H9 (cell line): ENCODE measurements at regions not wholly inside any gene's neighbourhood (a gene's known extent, or its start where the extent isn't known, plus 50 kb on each side); places are given as distances from the start of the nearest gene placed in this dataset.

ENCODE experiments used
- DNase-seq: peaks from one replicate; pipeline ENCODE4 v3.0.0-alpha.2; 2017
- H2AFZ ChIP-seq: one replicate; pipeline ENCODE4 v1.6.1; 2013; ENCODE audit warnings: mild to moderate bottlenecking, low read length, control low read depth, moderate library complexity
- H2AK5ac ChIP-seq: 2 replicates; pipeline ENCODE4 v1.6.1; 2013; ENCODE audit warnings: low read length, control low read depth, mixed read lengths; ENCODE audit not compliant: insufficient read length
- H2BK120ac ChIP-seq: one replicate; pipeline ENCODE4 v1.6.1; 2013; ENCODE audit warnings: low read depth, mild to moderate bottlenecking, low read length, control low read depth, inconsistent platforms; ENCODE audit not compliant: poor library complexity, severe bottlenecking
- H2BK12ac ChIP-seq: 2 replicates; pipeline ENCODE4 v1.6.1; 2013; ENCODE audit warnings: low read length, control low read depth, mixed read lengths, low read depth; ENCODE audit not compliant: insufficient read length
- H2BK15ac ChIP-seq: 2 replicates; pipeline ENCODE4 v1.6.1; 2013; ENCODE audit warnings: low read depth, low read length, control low read depth
- H2BK20ac ChIP-seq: one replicate; pipeline ENCODE4 v1.6.1; 2013; ENCODE audit warnings: low read depth, mild to moderate bottlenecking, low read length, control low read depth, inconsistent platforms; ENCODE audit not compliant: poor library complexity, severe bottlenecking
- H2BK5ac ChIP-seq: 2 replicates; pipeline ENCODE4 v1.6.1; 2013; ENCODE audit warnings: low read length, control low read depth, mixed read lengths; ENCODE audit not compliant: insufficient read length
- H3K14ac ChIP-seq: 2 replicates; pipeline ENCODE4 v1.6.1; 2013; ENCODE audit warnings: low read length, control low read depth; ENCODE audit not compliant: insufficient read depth
- H3K18ac ChIP-seq: 2 replicates; pipeline ENCODE4 v1.6.1; 2013; ENCODE audit warnings: low read depth, mild to moderate bottlenecking, mixed read lengths, low read length, control low read depth; ENCODE audit not compliant: insufficient read length
- H3K23ac ChIP-seq: 2 replicates; pipeline ENCODE4 v1.6.1; 2013; ENCODE audit warnings: low read length, control low read depth, mixed read lengths, low read depth; ENCODE audit not compliant: insufficient read length
- H3K23me2 ChIP-seq: 2 replicates; pipeline ENCODE4 v1.6.1; 2013; ENCODE audit warnings: low read depth, mild to moderate bottlenecking, mixed read lengths, low read length, control low read depth; ENCODE audit not compliant: insufficient read length, poor library complexity, severe bottlenecking
- H3K27ac ChIP-seq: 2 replicates; pipeline ENCODE4 v1.5.1; 2013; ENCODE audit warnings: low read length, control low read depth, mixed read lengths, low read depth; ENCODE audit not compliant: insufficient read length
- H3K27me3 ChIP-seq: 2 replicates; pipeline ENCODE4 v1.6.1; 2013; ENCODE audit warnings: low read length, control low read depth, inconsistent platforms; ENCODE audit not compliant: insufficient read depth
- H3K4ac ChIP-seq: 2 replicates; pipeline ENCODE4 v1.6.1; 2013; ENCODE audit warnings: low read depth, mild to moderate bottlenecking, control low read depth, inconsistent platforms, low read length, moderate library complexity
- H3K4me1 ChIP-seq: 2 replicates; pipeline ENCODE4 v1.6.1; 2013; ENCODE audit warnings: low read length, control low read depth, inconsistent platforms; ENCODE audit not compliant: insufficient read depth
- H3K4me2 ChIP-seq: 2 replicates; pipeline ENCODE4 v1.6.1; 2013; ENCODE audit warnings: low read length, control low read depth, mixed read lengths; ENCODE audit not compliant: insufficient read length, insufficient read depth
- H3K56ac ChIP-seq: 2 replicates; pipeline ENCODE4 v1.6.1; 2013; ENCODE audit warnings: low read depth, mild to moderate bottlenecking, mixed read lengths, low read length, control low read depth; ENCODE audit not compliant: insufficient read length
- H3K79me1 ChIP-seq: 2 replicates; pipeline ENCODE4 v1.6.1; 2013; ENCODE audit warnings: low read depth, mild to moderate bottlenecking, moderate library complexity, low read length, control low read depth, inconsistent platforms; ENCODE audit not compliant: insufficient read depth, poor library complexity, severe bottlenecking
- H3K79me2 ChIP-seq: 2 replicates; pipeline ENCODE4 v1.6.1; 2013; ENCODE audit warnings: low read length, control low read depth, inconsistent platforms; ENCODE audit not compliant: insufficient read depth
- H3K9ac ChIP-seq: 2 replicates; pipeline ENCODE4 v1.6.1; 2013; ENCODE audit warnings: low read length, control low read depth, mixed read lengths; ENCODE audit not compliant: insufficient read length; ENCODE audit errors: extremely low read depth
- H3K9me3 ChIP-seq: one replicate; pipeline ENCODE4 v1.6.1; 2013; ENCODE audit warnings: low read depth, low read length, inconsistent platforms; ENCODE audit not compliant: control insufficient read depth
- H3T11ph ChIP-seq: one replicate; pipeline ENCODE4 v1.6.1; 2013; ENCODE audit warnings: mild to moderate bottlenecking, low read length, control low read depth, inconsistent platforms
- H4K20me1 ChIP-seq: one replicate; pipeline ENCODE4 v1.6.1; 2013; ENCODE audit not compliant: control insufficient read depth, insufficient read length, insufficient read depth
- H4K5ac ChIP-seq: 2 replicates; pipeline ENCODE4 v1.6.1; 2013; ENCODE audit warnings: low read depth, mild to moderate bottlenecking, mixed read lengths, low read length, control low read depth; ENCODE audit not compliant: insufficient read length
- H4K8ac ChIP-seq: replicated peaks from 2 replicates; pipeline ENCODE4 v1.6.1; 2013; ENCODE audit warnings: low read length, control low read depth, mixed read lengths, low read depth; ENCODE audit not compliant: insufficient read length
- H4K91ac ChIP-seq: 2 replicates; pipeline ENCODE4 v1.6.1; 2013; ENCODE audit warnings: low read depth, mild to moderate bottlenecking, moderate library complexity, mixed read lengths, low read length, control low read depth; ENCODE audit not compliant: insufficient read length
- H3K27ac Mint-ChIP-seq, 3 experiments: 2 replicates in 2 of 3; 3 replicates in 1 of 3; pipeline ENCODE4 v1.8.0; 2020 to 2021; ENCODE audit warnings: mixed read lengths in 3 of 3, mild to moderate bottlenecking in 1 of 3, moderate library complexity in 1 of 3
- H3K27me3 Mint-ChIP-seq: 2 replicates; pipeline ENCODE4 v1.8.0; 2021; ENCODE audit warnings: low read depth, mild to moderate bottlenecking, moderate library complexity, mixed read lengths
- H3K36me3 Mint-ChIP-seq, 3 experiments: 2 replicates in 2 of 3; 3 replicates in 1 of 3; pipeline ENCODE4 v1.8.0; 2020 to 2021; ENCODE audit warnings: low read depth in 3 of 3, mixed read lengths in 3 of 3; ENCODE audit not compliant: insufficient read depth in 1 of 3
- H3K4me1 Mint-ChIP-seq, 2 experiments: 2 replicates each; pipeline ENCODE4 v1.8.0; 2020; ENCODE audit warnings: mixed read lengths in 2 of 2
- H3K4me3 Mint-ChIP-seq, 2 experiments: 2 replicates in 1 of 2; 3 replicates in 1 of 2; pipeline ENCODE4 v1.8.0; 2020 to 2021; ENCODE audit warnings: mild to moderate bottlenecking in 2 of 2, mixed read lengths in 2 of 2, moderate library complexity in 1 of 2
- H3K9me3 Mint-ChIP-seq, 2 experiments: 2 replicates in 1 of 2; 3 replicates in 1 of 2; pipeline ENCODE4 v1.8.0; 2020; ENCODE audit warnings: mild to moderate bottlenecking in 2 of 2, mixed read lengths in 2 of 2, moderate library complexity in 1 of 2
- CTCF ChIP-seq: fragments of 200-600 bp; sonication (generic); conservative IDR thresholded peaks from 3 replicates; pipeline ENCODE4 v1.8.0; 2021; ENCODE audit warnings: antibody characterized with exemption, mild to moderate bottlenecking
- WGBS: extraction: QIAGEN DNeasy Blood & Tissue Kit; methylation state at CpG from one replicate; pipeline ENCODE4 v1.1.7; 2013; ENCODE audit warnings: missing lambda C conversion rate, low lambda C conversion rate, mixed read lengths; ENCODE audit not compliant: insufficient read length; ENCODE audit errors: extremely low coverage; 5-methylcytosine and 5-hydroxymethylcytosine counted together

- Histone ChIP-seq H2BK20ac (no peak overlapping the region), H3K4me1 (no peaks in the 10 kb centered on the region), H3K9ac (no peak overlapping the region), H3K4me2 (no peak overlapping the region), H3K27me3 (no peaks in the 10 kb centered on the region), H2BK12ac (no peak overlapping the region), H2BK120ac (no peak overlapping the region), H3K14ac (no peak overlapping the region), H2BK5ac (no peak overlapping the region), H3T11ph (no peak overlapping the region), H3K79me1 (no peaks in the 10 kb centered on the region), H4K8ac (no peak overlapping the region), H2AFZ (no peak overlapping the region), H2BK15ac (no peak overlapping the region), H4K91ac (no peak overlapping the region), H4K5ac (no peak overlapping the region), H3K23ac (no peak overlapping the region), H3K18ac (no peak overlapping the region), H3K56ac (no peak overlapping the region), H3K4ac (no peak overlapping the region), H3K9me3 (no peaks in the 10 kb centered on the region), H2AK5ac (no peak overlapping the region), H4K20me1 (no peaks in the 10 kb centered on the region), H3K27ac (no peak overlapping the region), H3K79me2 (no peaks in the 10 kb centered on the region), H3K23me2 (no peaks in the 10 kb centered on the region)
- Mint-ChIP-seq H3K27ac (no peak overlapping the region), H3K9me3 (peaks cover 0 to 11% of the 10 kb centered on the region in 2 experiments; a peak in 2 of 5 replicates), H3K36me3 (peaks cover 0 to 9% (median 0%) of the 10 kb centered on the region in 3 experiments; a peak in 3 of 7 replicates), H3K27me3 (no peaks in the 10 kb centered on the region), H3K4me1 (no peaks in the 10 kb centered on the region), H3K4me3 (no peak overlapping the region)
- DNase-seq, result no peak
- TF ChIP-seq CTCF, result no peak
- WGBS, result no CpG with 5 or more reads among the region's 3 CpGs
Observed at GRCh38 chr1:81097860-81098259, 702.9 kb upstream of the ADGRL2 start.
